Endothelial cell of umbilical vein (primary cell): ENCODE measurements at regions not wholly inside any gene's neighbourhood (a gene's known extent, or its start where the extent isn't known, plus 50 kb on each side); places are given as distances from the start of the nearest gene placed in this dataset.

Source experiments
- BruUV-seq: library from RNA; stranded (reverse); fragments of 400-500 nt; replicated peaks from 2 replicates; lab custom pipeline; 2021; lab: Mats Ljungman, UMichigan
- CTCF ChIA-PET: fragments of 300-600, 350-600 bp; sonication (Branson Sonifier 250); formaldehyde crosslinking; loops from one replicate; lab custom pipeline; 2021; ENCODE audit warnings: antibody characterized with exemption, inconsistent platforms; lab: Charles Lee
- POLR2A ChIA-PET: fragments of 300-600, 350-600 bp; sonication (Branson Sonifier 250); formaldehyde crosslinking; loops from one replicate; lab custom pipeline; 2021; ENCODE audit warnings: antibody characterized with exemption, inconsistent platforms; lab: Charles Lee
- DNase-seq: peaks from one replicate; pipeline ENCODE4 v3.0.0-alpha.2; 2011; ENCODE audit warnings: low read depth, low spot score
- FAIRE-seq: peaks from 2 replicates; lab custom pipeline; 2011; peaks lifted over from hg19 to GRCh38; lab: Jason Lieb, UNC
- H2AFZ ChIP-seq: 2 replicates; pipeline ENCODE4 v1.6.0; 2012; ENCODE audit warnings: low read depth, low read length, control low read depth, inconsistent platforms
- H3K27ac ChIP-seq: 2 replicates; pipeline ENCODE4 v1.5.1; 2011; ENCODE audit warnings: low read depth, mild to moderate bottlenecking, control low read depth, low read length, moderate library complexity; ENCODE audit not compliant: insufficient read depth
- H3K27me3 ChIP-seq, 2 experiments: 2 replicates each; pipeline versions ENCODE4 v1.6.0 to v1.6.1; 2011; ENCODE audit warnings: low read length in 2 of 2, mixed read lengths in 1 of 2; ENCODE audit not compliant: control insufficient read depth in 2 of 2, insufficient read depth in 2 of 2
- H3K36me3 ChIP-seq, 2 experiments: 2 replicates in 1 of 2; 3 replicates in 1 of 2; pipeline ENCODE4 v1.5.1; 2011; ENCODE audit warnings: low read length in 2 of 2, mild to moderate bottlenecking in 1 of 2, moderate library complexity in 1 of 2; ENCODE audit not compliant: control insufficient read depth in 2 of 2, insufficient read depth in 2 of 2; ENCODE audit errors: extremely low read depth in 1 of 2
- H3K4me1 ChIP-seq: 3 replicates; pipeline ENCODE4 v1.5.1; 2011; ENCODE audit warnings: mild to moderate bottlenecking, low read length; ENCODE audit not compliant: control insufficient read depth, insufficient read depth; ENCODE audit errors: extremely low read depth
- H3K4me2 ChIP-seq: 2 replicates; pipeline ENCODE4 v1.6.1; 2011; ENCODE audit warnings: low read length, control low read depth, mixed read lengths; ENCODE audit not compliant: insufficient read depth
- H3K4me3 ChIP-seq, 3 experiments: fragments of 200-600 bp in 1 of 3; sonication (generic), shearing (Covaris generic) in 1 of 3; replicated peaks in 1 of 3; 2 replicates each; pipeline ENCODE4 v1.5.1; 2011 to 2016; ENCODE audit warnings: control low read depth in 3 of 3, low read length in 3 of 3, mild to moderate bottlenecking in 2 of 3, inconsistent platforms in 1 of 3, low read depth in 1 of 3, moderate library complexity in 1 of 3; ENCODE audit not compliant: insufficient read depth in 1 of 3
- H3K79me2 ChIP-seq: 2 replicates; pipeline ENCODE4 v1.6.0; 2012; ENCODE audit warnings: low read length, inconsistent platforms; ENCODE audit not compliant: control insufficient read depth, insufficient read depth
- H3K9ac ChIP-seq: replicated peaks from 2 replicates; pipeline ENCODE3; 2011; ENCODE audit warnings: low read length, control low read depth; ENCODE audit not compliant: insufficient read depth; ENCODE audit errors: extremely low read depth
- H3K9me1 ChIP-seq: replicated peaks from 3 replicates; pipeline ENCODE4 v1.6.0; 2011; ENCODE audit warnings: mild to moderate bottlenecking, low read length; ENCODE audit not compliant: control insufficient read depth, insufficient read depth; ENCODE audit errors: extremely low read depth
- H3K9me3 ChIP-seq: replicated peaks from 2 replicates; pipeline ENCODE4 v1.5.1; 2012; ENCODE audit warnings: low read length, inconsistent platforms; ENCODE audit not compliant: control insufficient read depth, insufficient read depth
- H4K20me1 ChIP-seq: replicated peaks from 2 replicates; pipeline ENCODE3; 2011; ENCODE audit warnings: mild to moderate bottlenecking, low read length; ENCODE audit not compliant: control insufficient read depth, insufficient read depth; ENCODE audit errors: extremely low read depth
- CTCF ChIP-seq, 2 donors: IDR thresholded peaks; 1 replicate in 1 of 2; 2 replicates in 1 of 2; pipeline ENCODE4 v1.5.1; 2011; ENCODE audit warnings: low read length in 2 of 2, mild to moderate bottlenecking in 2 of 2, moderate library complexity in 2 of 2, control low read depth in 1 of 2, inconsistent platforms in 1 of 2, low read depth in 1 of 2; ENCODE audit not compliant: insufficient read depth in 1 of 2; ENCODE audit errors: extremely low read depth in 1 of 2
- EZH2 ChIP-seq: IDR thresholded peaks from 2 replicates; pipeline ENCODE4 v1.6.1; 2012; ENCODE audit warnings: borderline replicate concordance, low read depth, mild to moderate bottlenecking, moderate library complexity, low read length, inconsistent platforms; ENCODE audit not compliant: severe bottlenecking
- FOS ChIP-seq: IDR thresholded peaks from 2 replicates; pipeline ENCODE4 v1.6.1; 2011; ENCODE audit warnings: mild to moderate bottlenecking, low read length, moderate library complexity, borderline replicate concordance; ENCODE audit not compliant: insufficient read depth
- GATA2 ChIP-seq: IDR thresholded peaks from 2 replicates; pipeline ENCODE4 v1.7.0; 2011; ENCODE audit warnings: low read depth, mild to moderate bottlenecking, moderate library complexity, mixed read lengths, low read length; ENCODE audit not compliant: insufficient read length, insufficient read depth
- JUN ChIP-seq: IDR thresholded peaks from 2 replicates; pipeline ENCODE4 v1.6.1; 2011; ENCODE audit warnings: borderline replicate concordance, low read depth; ENCODE audit not compliant: insufficient read length, insufficient read depth
- MYC ChIP-seq: IDR thresholded peaks from one replicate; pipeline ENCODE4 v1.6.1; 2011; ENCODE audit warnings: mild to moderate bottlenecking, low read depth, low read length
- POLR2A ChIP-seq: IDR thresholded peaks from 2 replicates; pipeline ENCODE4 v1.6.1; 2012; ENCODE audit warnings: low read depth, mild to moderate bottlenecking, control low read depth, low read length
- POLR2AphosphoS5 ChIP-seq: IDR thresholded peaks from 2 replicates; pipeline ENCODE4 v1.6.1; 2012; ENCODE audit warnings: low read depth, mild to moderate bottlenecking, control low read depth, low read length, moderate library complexity; ENCODE audit not compliant: insufficient read depth
- dilution Hi-C: fragments of 300-500 bp; cut with MboI; formaldehyde crosslinking; loops from one replicate; pipeline ENCODE4 v1.15.0; 2019; ENCODE audit warnings: low sequenced_read_pairs; ENCODE audit not compliant: extremely low pct_ligation_motif_present
- intact Hi-C: fragments of 100-400 bp; cut with micrococcal nuclease; formaldehyde crosslinking; loops from one replicate; pipeline ENCODE4 v1.10.0; 2022
- TF ChIP-seq, protein P1 (sequence below): IDR thresholded peaks from 2 replicates; pipeline ENCODE4 v1.6.1; 2011; ENCODE audit not compliant: insufficient read depth, insufficient read length

GRCh38 chr13:26965952-26966700 lies 205.5 kb downstream of the USP12 start:
- no peak overlapping the region for H2AFZ ChIP-seq
- no peaks in the 10 kb centered on the region for H3K9me3 ChIP-seq
- DNase-seq (no peak), FAIRE-seq (no peak)
- CTCF ChIA-PET: interaction anchor here (0.9 to 1.8 kb wide), 2 partner anchors 20 to 396 kb away, joined by 3 to 4 read pairs; no protein-coding TSS in a partner anchor
- no peak overlapping the region for H3K27ac ChIP-seq
- no peak overlapping the region for H3K4me2 ChIP-seq
- BruUV-seq: no TSS peak
- intact Hi-C loops: no loop called here
- H4K20me1 ChIP-seq: no peaks in the 10 kb centered on the region
- H3K4me3 ChIP-seq: no peak overlapping the region
- TF ChIP-seq CTCF (IDR thresholded peaks at IDR 0.05; ENCODE audit: extremely low read depth in 1 of 2, insufficient read depth in 1 of 2, low read depth in 1 of 2, low read length in 2 of 2): no peak
- H3K9ac ChIP-seq: no peak overlapping the region
- H3K36me3 ChIP-seq: no peaks in the 10 kb centered on the region
- POLR2A ChIA-PET: no interaction called here
- no peaks in the 10 kb centered on the region for H3K27me3 ChIP-seq
- no peaks in the 10 kb centered on the region for H3K4me1 ChIP-seq
- H3K79me2 ChIP-seq: no peaks in the 10 kb centered on the region
- dilution Hi-C loops: no loop called here
- no peaks in the 10 kb centered on the region for H3K9me1 ChIP-seq

GRCh38 chr13:26964278-26965250 lies 204.0 kb upstream of the GPR12 start:
- intact Hi-C loops: no loop called here
- dilution Hi-C loops: no loop called here
- H3K4me3 ChIP-seq: no peak overlapping the region
- no peaks in the 10 kb centered on the region for H3K27me3 ChIP-seq
- no peaks in the 10 kb centered on the region for H3K79me2 ChIP-seq
- FAIRE-seq: no peak
- H3K36me3 ChIP-seq: no peaks in the 10 kb centered on the region
- H3K9ac ChIP-seq: no peak overlapping the region
- DNase-seq: no peak
- POLR2A ChIA-PET: interaction anchor here (0.5 kb wide), 1 partner anchor 11 kb away, joined by 7 read pairs; no protein-coding TSS in a partner anchor
- CTCF ChIA-PET: no interaction called here
- no TSS peak for BruUV-seq
- TF ChIP-seq CTCF (IDR thresholded peaks at IDR 0.05; ENCODE audit: extremely low read depth in 1 of 2, insufficient read depth in 1 of 2, low read depth in 1 of 2, low read length in 2 of 2) (no peak), FOS (no peak), EZH2 (no peak), GATA2 (no peak), MYC (no peak), POLR2A (no peak), JUN (no peak), POLR2AphosphoS5 (no peak)
- TF ChIP-seq, protein P1, sequence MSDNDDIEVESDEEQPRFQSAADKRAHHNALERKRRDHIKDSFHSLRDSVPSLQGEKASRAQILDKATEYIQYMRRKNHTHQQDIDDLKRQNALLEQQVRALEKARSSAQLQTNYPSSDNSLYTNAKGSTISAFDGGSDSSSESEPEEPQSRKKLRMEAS: no peak
- H3K4me1 ChIP-seq: no peaks in the 10 kb centered on the region
- no peak overlapping the region for H3K4me2 ChIP-seq
- no peaks in the 10 kb centered on the region for H4K20me1 ChIP-seq
- no peak overlapping the region for H2AFZ ChIP-seq
- no peak overlapping the region for H3K27ac ChIP-seq
- H3K9me3 ChIP-seq: no peaks in the 10 kb centered on the region
- H3K9me1 ChIP-seq: no peaks in the 10 kb centered on the region
